GM19239 (cell line): ENCODE measurements at regions not wholly inside any gene's neighbourhood (a gene's known extent, or its start where the extent isn't known, plus 50 kb on each side); places are given as distances from the start of the nearest gene placed in this dataset.

ENCODE experiments used
- DNase-seq: peaks from one replicate; pipeline ENCODE4 v3.0.0; 2011; ENCODE audit warnings: low spot score; ENCODE audit not compliant: insufficient read length
- FAIRE-seq: peaks from 2 replicates; lab custom pipeline; 2011; peaks lifted over from hg19 to GRCh38; lab: Jason Lieb, UNC

DNA sequence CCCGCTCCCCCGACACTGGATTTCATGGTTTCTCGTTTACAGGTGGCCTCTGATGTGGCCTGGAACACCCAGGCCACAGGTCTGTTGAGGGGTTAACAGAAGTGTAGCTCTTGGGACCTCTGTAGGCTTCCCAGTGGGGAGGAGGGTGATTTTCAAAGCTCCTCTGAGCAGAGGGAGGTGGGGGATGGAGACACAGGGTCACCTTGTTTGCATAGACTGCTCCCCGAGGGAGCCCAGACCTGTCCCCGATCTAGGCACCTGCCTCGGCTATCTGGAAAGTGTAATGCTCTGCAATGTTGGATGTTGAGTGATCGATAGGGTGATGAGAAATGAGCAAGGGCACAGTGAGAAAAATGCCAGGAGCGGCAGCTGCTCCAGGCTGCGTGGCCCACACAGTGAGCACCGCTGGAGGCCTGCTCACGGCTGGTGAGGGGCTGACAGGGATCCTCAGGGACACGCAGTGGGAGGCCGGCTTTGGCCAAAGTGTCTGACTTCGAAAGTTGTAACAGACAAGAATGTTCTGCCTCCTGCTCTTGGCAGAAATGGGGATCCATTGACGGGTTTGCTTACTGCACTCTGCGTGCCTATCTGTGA lies 594.1 kb downstream of the BRD1 start:
- FAIRE-seq (no peak), DNase-seq (no peak)

DNA sequence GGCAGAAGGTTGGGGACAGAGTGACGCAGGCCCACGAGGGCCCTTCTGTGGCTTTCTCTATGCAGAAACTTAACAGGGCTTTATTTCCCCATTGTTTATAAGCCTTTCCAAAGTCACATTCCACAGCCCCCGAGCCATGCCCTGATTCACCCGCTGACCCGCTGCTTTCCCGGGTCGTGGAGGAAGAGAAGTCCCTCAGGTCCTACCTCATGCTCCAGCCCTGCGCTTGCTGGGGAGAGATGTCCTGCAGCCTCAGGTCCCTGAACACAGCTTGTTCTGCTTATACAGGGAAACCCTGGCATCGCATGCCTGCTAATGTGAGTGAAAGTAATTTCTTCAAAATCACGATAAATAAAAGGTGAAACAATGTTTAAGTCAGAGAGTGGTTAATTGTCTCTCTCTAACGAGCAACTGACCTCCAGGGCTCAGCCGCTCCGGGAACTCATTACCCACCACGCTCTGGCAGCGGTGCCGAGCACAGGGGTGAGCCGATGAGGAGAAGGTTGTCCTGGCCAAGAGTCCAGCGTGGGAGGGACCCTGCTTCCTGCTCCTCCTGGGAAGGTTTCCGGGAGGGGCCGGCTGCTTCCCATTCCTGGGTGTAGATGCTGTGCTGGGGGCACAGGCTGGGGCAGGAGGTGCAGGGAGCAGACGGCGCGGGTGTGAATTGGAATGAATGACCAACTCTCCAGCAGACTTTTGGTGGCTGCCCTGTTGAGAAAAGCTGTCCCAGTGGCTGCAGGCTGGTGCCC lies 595.2 kb downstream of the BRD1 start:
- DNase-seq (no peak), FAIRE-seq (no peak)

DNA sequence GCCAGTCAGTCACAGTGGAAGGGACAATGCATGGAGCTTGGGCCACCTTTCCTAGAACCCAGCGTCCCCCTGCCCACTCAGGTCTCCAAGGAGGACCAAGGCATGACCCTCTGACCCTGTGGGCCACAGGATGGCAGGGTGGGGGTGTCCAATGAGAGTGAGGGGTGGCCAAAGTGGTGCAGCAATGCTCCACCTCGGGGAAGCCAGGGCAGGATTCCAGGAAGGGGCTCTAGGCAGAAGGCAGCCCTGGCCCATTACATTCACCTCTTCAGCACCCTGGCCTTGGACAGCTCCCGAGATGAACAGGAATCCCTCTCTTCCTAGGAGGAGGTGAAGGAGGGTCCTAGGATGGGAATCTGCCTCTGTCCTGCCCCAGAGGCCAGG lies 597.5 kb downstream of the BRD1 start:
- no peak for FAIRE-seq
- DNase-seq = no peak

DNA sequence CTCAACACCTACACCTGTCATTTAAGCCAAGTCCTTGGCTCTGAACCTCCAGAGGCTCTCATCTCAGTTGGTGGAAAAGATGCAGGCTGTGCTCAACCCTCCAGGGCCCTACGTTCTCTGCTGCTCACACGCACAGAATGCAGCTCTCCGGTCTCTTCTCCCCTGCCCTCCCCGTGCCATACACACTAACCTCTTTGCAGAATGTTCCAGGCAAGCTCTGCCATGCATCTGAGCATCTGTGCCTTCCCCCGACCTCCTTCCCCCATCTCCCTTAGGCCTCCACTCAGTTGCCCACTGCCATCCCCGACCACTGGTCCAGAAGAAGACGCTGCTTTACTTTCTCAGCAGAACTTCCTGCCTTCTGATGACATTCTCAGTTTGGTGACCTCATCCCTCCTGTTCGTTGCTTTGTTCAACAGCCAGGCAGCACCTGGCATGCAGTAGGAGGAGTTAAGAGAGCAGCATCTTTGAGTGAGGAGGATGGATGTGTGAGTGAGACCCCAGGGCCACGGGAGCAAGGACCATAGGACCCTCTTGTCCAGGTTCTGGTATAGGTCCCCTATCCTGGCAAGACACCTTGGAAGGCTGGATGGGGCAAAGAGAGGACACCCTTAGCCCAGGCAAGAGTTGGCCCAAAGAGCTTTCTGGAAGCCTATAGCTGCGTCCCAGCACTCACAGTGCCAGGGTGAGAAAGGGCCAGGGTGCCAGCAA lies 598.0 kb downstream of the BRD1 start:
- DNase-seq (no peak), FAIRE-seq (no peak)

DNA sequence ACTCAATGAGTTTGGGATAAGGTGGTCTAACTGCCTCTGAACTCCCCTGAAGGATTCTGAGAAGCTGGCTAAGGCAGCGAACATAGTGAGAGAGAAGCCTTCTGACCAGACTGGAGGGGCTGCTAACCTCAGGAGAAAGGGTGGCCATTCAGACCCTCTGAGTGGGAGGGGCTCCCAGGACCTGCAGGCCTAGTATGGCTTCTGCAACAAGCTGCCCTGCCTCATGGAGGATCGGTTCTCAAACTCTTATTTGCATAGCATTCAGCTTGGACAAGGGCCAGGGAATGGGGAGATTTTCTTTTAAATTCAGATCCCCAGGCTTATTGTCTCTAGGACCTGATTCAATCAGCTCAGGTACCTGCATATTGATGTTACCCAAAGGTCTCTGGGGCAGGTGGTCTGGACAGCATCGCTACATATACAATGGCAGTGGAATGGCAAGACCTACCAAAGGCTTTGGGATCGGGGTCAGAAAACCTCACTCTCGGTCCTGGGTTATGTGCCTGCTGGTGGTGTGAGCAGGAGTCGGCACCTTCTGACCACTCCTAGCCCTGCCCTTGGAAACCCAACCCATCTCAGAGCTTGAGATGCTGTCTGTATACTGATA lies 599.1 kb downstream of the BRD1 start:
- no peak for FAIRE-seq

DNA sequence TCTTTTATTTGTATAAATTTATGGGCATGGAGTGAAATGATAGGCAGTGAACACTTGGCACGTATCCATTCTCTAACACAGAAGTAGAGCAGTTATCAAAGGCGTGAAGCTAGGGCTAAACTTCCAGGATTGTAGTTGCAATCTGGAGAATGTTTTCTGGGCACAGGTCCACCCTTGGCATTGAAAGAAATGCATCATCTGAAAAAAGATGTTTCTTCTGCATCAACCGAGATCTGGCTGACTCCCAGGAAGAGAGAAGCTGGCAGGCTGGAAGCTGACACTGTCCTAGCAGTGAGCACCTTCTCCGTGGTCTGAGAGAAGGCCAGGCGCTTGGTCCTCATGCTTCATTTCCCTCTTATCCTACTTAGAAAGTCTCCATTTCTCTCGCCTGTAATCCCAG lies 600.0 kb downstream of the BRD1 start:
- DNase-seq = no peak
- no peak for FAIRE-seq

More for the DNA sequence above, 599.1 kb downstream of the BRD1 start:
- DNase-seq = no peak

DNA sequence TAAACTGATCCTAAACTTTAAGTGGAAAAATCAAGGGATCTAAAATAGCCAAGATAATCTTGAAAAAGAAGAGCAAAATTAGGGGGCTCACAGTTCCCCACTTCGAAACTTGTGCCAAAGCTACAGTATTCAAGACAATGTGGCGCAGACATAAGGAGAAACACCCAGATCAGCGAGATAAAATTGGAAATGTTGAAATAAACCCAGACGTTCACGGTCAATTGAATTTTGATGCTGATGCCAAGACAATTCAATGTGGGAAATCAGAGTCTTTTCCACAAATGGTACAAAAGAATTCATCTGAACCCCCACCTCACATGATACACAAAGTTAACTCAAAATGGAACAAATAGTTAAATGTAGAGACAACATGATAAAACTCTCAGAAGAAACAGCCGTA lies 601.6 kb downstream of the BRD1 start:
- FAIRE-seq = no peak
- no peak for DNase-seq

DNA sequence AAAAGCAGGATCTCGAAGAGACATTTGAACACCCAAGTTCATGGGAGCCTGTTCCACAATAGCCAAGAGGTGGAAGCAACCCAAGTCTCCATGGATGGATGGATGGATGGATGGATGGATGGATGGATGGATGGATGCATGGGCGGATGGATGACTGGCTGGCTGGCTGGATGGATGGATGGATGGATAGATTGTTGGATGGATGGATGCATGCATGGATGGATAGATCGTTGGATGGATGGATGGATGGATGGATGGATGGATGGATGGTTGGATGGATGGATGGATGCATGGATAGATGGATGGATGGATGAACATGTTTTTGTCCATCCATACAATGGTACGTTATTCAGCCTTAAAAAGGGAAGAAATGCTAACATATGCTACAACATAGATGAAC lies 603.4 kb downstream of the BRD1 start:
- FAIRE-seq (no peak), DNase-seq (no peak)

DNA sequence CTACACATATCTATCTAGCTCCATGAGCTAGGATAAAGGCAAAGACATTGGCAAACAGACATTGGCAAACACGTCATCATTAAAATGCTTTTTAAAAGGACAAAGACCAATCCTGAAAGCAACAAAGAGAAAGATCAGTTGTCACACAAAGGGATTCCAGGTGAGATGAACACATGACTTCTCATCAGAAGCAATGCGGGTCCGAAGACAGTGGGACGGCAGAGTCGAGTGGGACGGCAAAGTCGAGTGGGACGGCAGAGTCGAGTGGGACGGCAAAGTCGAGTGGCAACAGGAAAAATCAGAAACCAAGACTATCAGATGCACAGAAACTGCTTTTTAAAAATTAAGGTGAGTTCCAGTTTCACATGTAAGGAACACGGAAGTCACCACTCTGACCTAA lies 609.5 kb downstream of the BRD1 start:
- FAIRE-seq = no peak
- DNase-seq = no peak

DNA sequence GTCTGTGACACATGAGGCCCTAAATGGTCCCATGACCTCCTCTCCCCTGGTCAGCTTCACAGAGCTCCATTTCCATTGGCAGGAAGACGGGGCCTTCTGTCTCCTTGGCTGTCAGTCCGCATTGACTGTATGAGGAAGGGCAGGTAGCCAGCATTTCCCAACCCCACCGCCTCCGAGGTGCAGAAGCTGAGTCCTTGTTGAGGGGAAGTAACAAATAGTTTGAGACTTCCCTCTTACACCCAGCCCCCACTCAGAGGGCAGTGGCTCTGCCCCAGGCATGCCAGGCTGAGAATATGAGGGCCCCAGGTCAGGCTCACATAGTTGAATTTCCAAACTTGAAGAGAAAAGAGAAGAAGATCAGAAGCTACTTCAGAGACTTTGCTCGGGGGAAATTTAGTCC lies 611.1 kb downstream of the BRD1 start:
- FAIRE-seq (no peak), DNase-seq (no peak)

DNA sequence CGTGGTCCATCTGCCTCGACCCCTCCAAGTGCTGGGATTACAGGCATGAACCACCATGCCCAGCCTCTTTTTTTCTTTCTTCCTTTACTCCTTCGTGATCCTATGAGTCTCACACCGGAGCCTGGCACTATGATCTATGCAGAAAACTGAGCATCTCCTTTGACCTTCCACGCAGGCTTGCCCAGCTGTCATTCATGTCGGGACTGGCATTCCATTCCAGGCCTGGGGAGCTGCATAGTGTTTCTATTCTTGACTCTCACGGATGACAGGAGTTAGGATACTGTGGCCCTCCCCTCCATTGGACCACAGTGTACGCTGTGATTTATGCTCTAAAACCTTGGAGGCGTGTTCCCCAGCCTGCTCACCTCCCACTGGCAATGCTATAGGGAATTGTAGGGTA lies 611.8 kb downstream of the BRD1 start:
- no peak for FAIRE-seq
- DNase-seq = no peak

DNA sequence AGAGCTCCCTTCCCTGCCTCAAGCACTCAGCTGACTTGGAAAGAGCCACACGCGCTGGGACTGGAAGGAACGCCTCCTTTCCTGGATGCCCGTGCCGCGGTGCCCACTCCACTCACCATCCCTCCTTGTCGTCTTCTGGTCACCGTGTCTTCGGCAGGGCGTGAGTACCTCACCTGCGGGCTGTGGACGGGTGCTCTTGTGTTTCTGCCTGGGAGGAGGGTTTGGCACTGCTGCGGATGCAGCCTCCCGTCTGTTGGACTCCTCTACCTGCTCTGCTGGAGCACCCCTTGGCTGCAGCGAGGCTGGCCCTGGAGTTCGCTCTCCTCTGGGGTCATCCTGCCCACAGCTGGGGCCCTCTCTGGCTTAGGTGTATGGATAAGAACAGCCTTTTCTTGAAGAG lies 612.7 kb downstream of the BRD1 start:
- DNase-seq (no peak), FAIRE-seq (no peak)

DNA sequence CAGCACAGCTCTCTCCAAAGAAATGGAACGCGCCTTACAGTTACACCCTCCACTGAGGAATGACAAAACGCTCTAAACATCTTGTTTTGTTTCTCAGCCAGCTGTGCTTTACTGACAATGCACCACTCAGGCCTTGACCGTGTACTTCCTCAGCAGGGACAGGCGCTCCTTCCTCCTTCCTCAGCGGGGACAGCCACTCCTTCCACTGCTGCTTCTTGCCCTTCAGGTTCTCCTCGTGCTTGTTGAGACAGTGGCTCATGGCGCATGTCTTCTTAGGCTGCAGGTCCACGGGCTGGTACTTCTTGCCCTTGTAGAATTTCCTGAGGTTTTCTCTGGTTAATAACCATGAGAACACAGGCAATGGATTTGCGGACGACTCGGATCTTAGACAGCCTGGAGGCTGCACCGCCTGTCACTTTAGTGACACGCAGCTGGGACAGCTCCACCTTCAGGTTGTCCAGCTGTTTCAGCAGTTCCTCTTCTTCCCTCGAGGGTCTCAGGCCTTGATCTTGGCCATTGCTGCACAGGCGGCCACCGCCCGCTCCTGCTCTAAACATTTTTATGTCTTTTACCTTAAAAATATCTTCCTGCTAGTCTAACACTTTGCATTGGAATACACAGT lies 613.8 kb downstream of the BRD1 start:
- DNase-seq (no peak), FAIRE-seq (no peak)

DNA sequence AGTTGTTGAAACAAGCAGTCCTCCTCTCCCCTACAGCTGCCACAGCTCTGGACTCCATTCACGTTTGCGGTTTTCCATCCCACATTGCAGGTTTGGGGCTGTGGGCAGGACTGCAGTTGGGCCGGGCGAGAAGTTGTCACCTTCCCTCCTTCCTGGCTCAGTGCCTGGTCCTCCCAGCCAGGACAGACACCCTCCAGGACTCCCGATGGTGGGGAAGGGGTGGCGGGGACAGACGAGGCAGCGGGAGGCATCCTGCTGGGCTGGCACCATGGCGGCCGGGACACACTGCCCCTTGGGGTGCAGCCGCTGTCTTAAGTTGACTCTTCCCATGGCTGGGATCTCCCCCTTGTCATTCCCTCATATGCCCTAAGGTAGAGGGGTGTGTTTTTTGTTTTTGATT lies 615.2 kb downstream of the BRD1 start:
- FAIRE-seq = no peak
- no peak for DNase-seq

DNA sequence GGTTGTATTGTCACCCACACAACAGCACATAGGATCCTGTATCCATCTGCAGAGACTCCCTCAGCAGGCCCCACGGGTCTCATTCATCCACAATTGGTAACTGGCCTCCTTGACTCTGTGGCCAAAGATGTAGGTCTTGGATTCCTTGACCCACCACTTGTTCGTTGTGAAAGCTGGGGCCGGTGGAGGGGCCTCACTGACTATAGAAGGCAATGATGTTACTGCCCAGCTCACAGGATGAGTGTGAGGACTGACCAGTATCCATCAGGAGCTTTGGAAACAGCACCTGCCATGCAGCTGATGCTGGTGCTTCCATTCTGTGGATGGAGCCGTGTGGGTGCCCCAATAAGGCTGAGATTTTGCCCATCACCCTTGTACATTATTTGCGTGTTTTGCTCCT lies 615.7 kb downstream of the BRD1 start:
- DNase-seq (no peak), FAIRE-seq (no peak)

DNA sequence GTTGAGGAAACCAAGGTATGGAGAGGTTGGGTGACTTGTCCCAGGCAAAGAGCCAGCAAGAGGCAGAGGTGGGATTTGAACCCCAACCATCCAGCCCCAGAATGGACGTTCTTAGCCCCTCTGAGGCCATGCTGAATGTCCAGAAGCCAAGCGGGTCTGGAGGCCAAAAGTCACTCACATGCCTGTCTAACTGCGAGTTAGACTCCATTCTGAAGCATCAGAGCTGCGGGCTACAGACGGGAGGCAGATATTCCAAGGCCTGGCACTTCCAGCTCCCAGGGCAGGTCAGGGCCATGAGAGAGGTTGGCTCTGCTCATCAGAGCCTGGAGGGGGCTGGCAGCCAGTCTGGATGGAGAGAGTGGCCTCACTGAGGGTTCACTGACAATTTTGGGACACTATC lies 616.5 kb downstream of the BRD1 start:
- FAIRE-seq = no peak

DNA sequence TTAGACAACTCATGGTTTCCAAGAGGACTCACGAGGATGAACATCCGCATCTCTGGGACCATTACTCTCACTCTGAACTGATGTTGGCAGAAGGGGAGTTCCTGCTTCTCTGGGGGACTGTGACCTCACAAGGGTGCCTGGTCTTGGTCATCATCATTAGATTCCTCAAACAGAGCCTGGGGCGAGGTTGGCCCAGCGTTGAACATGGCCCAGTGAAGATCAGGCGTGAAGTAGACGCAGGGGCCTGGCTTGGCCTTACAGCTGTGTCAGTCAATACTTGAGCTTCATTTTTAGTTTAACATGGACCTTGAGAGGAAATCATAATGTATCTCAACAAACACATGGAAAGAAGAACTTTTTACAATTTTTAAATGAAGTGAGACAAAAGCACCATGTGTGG lies 617.1 kb downstream of the BRD1 start:
- no peak for DNase-seq
- FAIRE-seq = no peak

More for the DNA sequence above, 616.5 kb downstream of the BRD1 start:
- no peak for DNase-seq

DNA sequence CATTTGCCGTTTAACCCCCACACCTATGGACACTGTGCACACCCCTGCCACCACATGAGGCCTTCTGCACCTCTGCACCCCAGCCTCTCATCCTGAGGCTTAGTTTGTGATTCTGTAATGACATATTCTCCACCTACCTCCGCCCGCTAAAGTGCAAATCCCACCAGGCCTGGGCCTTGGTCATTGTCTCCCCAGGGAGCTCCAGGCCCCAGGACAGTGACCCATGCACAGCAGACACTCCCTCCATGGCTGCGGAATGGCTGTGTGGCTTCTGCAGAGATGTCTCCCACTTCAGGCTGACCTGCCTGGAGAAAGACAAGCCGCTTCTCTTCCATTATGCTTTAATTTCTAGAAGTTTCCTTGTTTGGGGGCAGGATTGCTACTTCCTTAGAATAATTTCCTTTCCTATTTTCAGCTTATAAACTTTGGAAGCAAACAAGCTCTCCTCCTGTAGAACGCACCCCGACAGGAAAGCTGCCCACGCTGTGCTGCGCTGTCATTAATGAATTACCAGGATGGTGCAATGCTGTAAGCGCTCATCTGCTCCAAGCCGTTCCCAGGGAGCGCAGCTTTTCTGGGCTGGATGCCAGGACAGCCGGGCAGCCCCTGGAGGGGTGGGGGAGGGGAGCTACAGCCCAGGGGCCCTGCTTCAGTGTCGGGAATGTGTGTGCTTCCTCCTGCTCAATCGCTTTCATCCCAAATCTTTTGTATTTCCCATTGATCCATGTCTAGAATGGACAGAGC lies 618.0 kb downstream of the BRD1 start:
- FAIRE-seq = no peak
- DNase-seq = no peak

DNA sequence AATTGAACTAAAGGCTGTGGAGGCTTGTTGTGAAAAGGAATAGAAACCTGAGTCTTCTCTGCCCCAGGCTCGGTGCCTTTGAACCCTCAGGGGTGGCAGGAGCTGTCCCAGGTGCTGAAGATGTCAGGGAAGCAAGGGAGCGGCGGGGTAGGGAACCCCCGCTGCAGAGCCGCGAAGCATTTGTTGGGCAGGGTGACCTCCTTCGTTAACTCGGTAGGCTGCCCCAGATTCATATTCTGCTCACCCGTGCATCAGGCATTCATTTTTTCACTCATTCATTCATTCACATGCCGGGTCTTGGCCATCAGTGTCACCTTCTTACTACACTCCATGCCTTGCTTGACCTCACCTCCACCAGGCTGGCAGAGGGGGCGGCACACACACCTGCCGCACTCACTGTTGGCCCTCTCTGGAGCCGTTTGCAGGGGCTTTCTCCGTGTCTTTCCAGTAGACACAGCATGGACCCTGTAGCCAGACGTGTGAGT lies 618.9 kb downstream of the BRD1 start:
- FAIRE-seq (no peak), DNase-seq (no peak)

DNA sequence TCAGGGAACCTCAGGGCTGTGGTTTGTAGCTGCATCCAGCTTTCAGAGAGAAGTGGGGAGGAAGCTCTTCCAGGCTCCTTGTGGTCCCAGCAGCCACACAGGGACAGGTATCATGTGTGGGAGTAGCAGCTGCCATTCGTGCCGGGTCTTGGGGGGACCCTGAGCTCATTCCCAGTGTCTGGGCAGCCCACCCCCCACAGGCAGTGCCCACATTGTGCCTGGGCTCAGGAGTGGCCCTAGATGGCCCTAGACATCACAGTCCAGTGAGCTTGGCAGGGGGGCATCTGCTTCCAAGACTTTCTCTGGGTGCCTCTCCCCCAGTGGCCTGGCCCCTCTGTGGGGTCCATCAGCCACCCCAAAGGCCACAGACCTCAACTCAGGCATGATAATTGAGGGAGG lies 619.7 kb downstream of the BRD1 start:
- FAIRE-seq = no peak
- DNase-seq = no peak
